ENCODE measurements at regions not wholly inside any gene's neighbourhood (a gene's known extent, or its start where the extent isn't known, plus 50 kb on each side); places are given as distances from the start of the nearest gene placed in this dataset.

DNA sequence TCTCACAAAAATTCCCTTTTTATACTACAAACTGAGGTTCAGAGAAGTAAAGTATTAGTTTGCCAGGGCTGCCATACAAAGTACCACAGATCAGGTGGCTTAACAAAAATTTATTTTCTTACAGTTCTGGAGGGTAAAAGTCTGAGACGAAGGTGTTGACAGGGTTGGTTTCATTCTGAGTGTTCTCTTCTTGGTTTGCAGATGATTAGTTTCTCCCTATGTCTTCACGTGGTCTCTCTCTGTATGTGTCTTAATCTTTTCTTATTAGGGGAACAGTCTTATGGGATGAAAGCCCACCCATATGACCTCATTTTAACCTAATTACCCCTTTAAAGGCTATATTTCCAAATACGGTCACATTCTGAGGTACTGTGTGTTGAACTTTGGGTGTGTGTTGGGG lies 274.2 kb downstream of the BRINP1 start:
- no peak for DNase-seq (ENCODE audit: low spot score)

DNA sequence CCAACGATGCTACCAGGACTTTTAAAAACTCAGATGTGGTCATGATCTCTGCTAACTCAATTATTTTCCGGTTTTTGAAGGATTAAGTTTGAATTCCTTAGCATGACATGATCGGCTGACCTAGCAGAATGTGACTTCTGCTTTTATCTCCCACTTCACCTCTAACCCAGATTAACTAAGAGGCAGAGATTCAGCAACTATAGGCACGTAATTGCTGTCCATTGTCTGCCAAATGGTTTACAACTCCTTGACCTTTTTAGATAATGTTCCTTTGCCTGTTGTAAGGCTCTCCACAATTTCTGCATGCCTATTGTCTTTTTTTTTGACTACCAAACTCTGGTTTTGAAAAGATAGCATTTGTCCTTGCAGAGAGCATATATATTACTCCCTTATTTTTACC lies 268.2 kb downstream of the BRINP1 start:
- DNase-seq (ENCODE audit: low spot score), result no peak

DNA sequence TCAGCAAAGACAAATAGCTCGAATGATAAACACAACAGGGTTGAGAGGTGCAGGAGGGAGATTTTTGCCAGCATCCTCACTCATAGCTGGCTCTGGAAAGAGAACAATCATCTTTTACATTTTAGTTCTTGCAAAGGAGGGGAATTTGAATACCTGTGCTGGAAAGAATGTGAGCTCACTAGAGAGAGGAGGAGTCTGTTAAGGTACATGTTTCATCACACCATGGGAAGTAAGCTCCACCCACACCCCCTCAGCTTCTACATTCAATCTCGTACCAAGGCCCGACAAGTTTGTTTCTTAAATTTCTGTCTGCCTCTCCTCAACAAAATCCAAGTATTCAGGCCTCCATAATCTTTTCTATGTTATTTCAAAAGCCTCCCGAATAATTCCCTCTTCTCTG lies 254.6 kb downstream of the BRINP1 start:
- DNase-seq (ENCODE audit: low spot score), result no peak
